ENCODE measurements at regions not wholly inside any gene's neighbourhood (a gene's known extent, or its start where the extent isn't known, plus 50 kb on each side); places are given as distances from the start of the nearest gene placed in this dataset.

DNA sequence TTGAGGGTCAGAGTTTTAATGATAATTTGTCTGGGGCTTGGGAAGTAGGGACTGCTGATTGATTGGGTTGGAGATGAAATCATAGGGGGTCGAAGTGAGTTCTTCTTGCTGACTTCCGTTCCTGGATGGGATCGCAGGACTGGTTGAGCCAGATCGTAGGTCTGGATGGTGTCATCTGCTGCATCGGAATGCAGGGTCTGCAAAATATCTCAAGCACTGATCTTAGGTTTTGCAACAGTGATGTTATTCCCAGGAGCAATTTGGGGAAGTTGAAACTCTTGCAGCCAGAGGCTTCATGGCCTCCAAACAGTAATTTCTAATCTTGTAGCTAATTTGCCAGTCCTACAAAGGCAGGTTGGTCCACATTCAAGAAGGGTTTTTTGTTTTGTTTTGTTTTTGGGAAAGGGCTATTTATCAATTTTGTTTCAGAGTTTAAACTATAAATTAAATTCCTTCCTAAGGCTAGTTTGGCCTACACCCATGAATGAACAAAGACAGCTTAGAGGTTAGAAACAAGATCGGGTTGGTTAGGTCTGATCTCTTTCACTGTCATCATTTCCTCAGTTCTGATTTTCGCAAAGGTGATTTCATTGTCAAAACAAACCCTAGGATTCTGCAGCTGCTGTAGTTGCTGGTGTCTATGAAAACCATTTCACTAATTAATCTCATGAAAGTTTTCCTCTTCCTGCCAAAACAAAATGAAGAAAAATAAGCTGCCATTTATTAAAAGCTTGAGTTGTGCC lies 388.0 kb downstream of the TMEM232 start:
- H3K4me3 ChIP-seq (ENCODE audit: low read length) = no peak overlapping the region
- no peaks in the 10 kb centered on the region for H3K27me3 ChIP-seq (ENCODE audit: insufficient read depth, low read length)
- no peaks in the 10 kb centered on the region for H3K4me1 ChIP-seq (ENCODE audit: insufficient read depth, low read length)
- no peak overlapping the region for H3K27ac ChIP-seq (ENCODE audit: low read length)
- H3K9ac ChIP-seq (ENCODE audit: low read depth, low read length) = no peak overlapping the region
- H3K36me3 ChIP-seq (ENCODE audit: insufficient read depth, low read depth, low read length) = no peaks in the 10 kb centered on the region
- H3K9me3 ChIP-seq (ENCODE audit: insufficient read depth, low read depth, low read length) = no peaks in the 10 kb centered on the region

GRCh38 chr5:110339399-110339798 lies 387.1 kb downstream of the TMEM232 start:
- Histone ChIP-seq H3K4me3 (ENCODE audit: low read length) (no peak overlapping the region), H3K9me3 (ENCODE audit: insufficient read depth, low read depth, low read length) (no peaks in the 10 kb centered on the region), H3K36me3 (ENCODE audit: insufficient read depth, low read depth, low read length) (no peaks in the 10 kb centered on the region), H3K9ac (ENCODE audit: low read depth, low read length) (no peak overlapping the region), H3K27ac (ENCODE audit: low read length) (no peak overlapping the region), H3K27me3 (ENCODE audit: insufficient read depth, low read length) (no peaks in the 10 kb centered on the region), H3K4me1 (ENCODE audit: insufficient read depth, low read length) (no peaks in the 10 kb centered on the region)

- no peak overlapping the region for H3K9ac ChIP-seq (ENCODE audit: low read depth, low read length)
- no peaks in the 10 kb centered on the region for H3K9me3 ChIP-seq (ENCODE audit: insufficient read depth, low read depth, low read length)
- no peaks in the 10 kb centered on the region for H3K4me1 ChIP-seq (ENCODE audit: insufficient read depth, low read length)
- H3K36me3 ChIP-seq (ENCODE audit: insufficient read depth, low read depth, low read length) = no peaks in the 10 kb centered on the region
- H3K4me3 ChIP-seq (ENCODE audit: low read length) = no peak overlapping the region
- H3K27me3 ChIP-seq (ENCODE audit: insufficient read depth, low read length) = no peaks in the 10 kb centered on the region
- H3K27ac ChIP-seq (ENCODE audit: low read length) = no peak overlapping the region
These were observed 384.6 kb downstream of the TMEM232 start for GRCh38 chr5:110341836-110342235.

GRCh38 chr5:110342683-110343082 lies 383.8 kb downstream of the TMEM232 start:
- Histone ChIP-seq H3K27ac (ENCODE audit: low read length) (no peak overlapping the region), H3K27me3 (ENCODE audit: insufficient read depth, low read length) (no peaks in the 10 kb centered on the region), H3K36me3 (ENCODE audit: insufficient read depth, low read depth, low read length) (no peaks in the 10 kb centered on the region), H3K4me3 (ENCODE audit: low read length) (no peak overlapping the region), H3K9ac (ENCODE audit: low read depth, low read length) (no peak overlapping the region), H3K4me1 (ENCODE audit: insufficient read depth, low read length) (no peaks in the 10 kb centered on the region), H3K9me3 (ENCODE audit: insufficient read depth, low read depth, low read length) (no peaks in the 10 kb centered on the region)

GRCh38 chr5:110343616-110344015 lies 382.9 kb downstream of the TMEM232 start:
- Histone ChIP-seq H3K9me3 (ENCODE audit: insufficient read depth, low read depth, low read length) (no peaks in the 10 kb centered on the region), H3K27ac (ENCODE audit: low read length) (no peak overlapping the region), H3K27me3 (ENCODE audit: insufficient read depth, low read length) (no peaks in the 10 kb centered on the region), H3K4me1 (ENCODE audit: insufficient read depth, low read length) (no peaks in the 10 kb centered on the region), H3K4me3 (ENCODE audit: low read length) (no peak overlapping the region), H3K36me3 (ENCODE audit: insufficient read depth, low read depth, low read length) (no peaks in the 10 kb centered on the region), H3K9ac (ENCODE audit: low read depth, low read length) (no peak overlapping the region)

DNA sequence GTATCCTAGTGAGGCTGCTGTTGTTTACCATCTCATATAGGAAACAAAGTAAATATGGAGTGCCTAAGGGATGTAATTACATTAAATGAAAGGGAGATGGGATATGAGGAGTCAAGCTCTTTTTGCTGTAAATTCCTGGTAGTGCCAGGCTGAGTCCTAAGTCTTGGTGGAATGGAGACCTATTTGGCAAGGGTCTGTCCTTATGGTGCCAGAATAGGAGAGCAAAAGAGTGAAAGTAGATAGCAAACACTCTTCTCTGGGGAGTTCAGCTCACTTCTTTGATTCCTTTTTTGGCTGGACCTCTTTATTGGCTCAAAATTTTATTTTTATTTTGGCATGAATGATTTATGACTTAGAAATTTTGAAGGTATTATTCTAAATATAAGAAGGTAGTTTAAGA lies 380.8 kb downstream of the TMEM232 start:
- H3K27ac ChIP-seq (ENCODE audit: low read length) = no peak overlapping the region
- H3K27me3 ChIP-seq (ENCODE audit: insufficient read depth, low read length) = no peaks in the 10 kb centered on the region

GRCh38 chr5:110346893-110347358 lies 379.5 kb downstream of the TMEM232 start:
- no peaks in the 10 kb centered on the region for H3K27me3 ChIP-seq (ENCODE audit: insufficient read depth, low read length)
- H3K27ac ChIP-seq (ENCODE audit: low read length) = no peak overlapping the region
- H3K9ac ChIP-seq (ENCODE audit: low read depth, low read length) = no peak overlapping the region
- H3K36me3 ChIP-seq (ENCODE audit: insufficient read depth, low read depth, low read length) = no peaks in the 10 kb centered on the region
- H3K9me3 ChIP-seq (ENCODE audit: insufficient read depth, low read depth, low read length) = no peaks in the 10 kb centered on the region
- no peak overlapping the region for H3K4me3 ChIP-seq (ENCODE audit: low read length)
- H3K4me1 ChIP-seq (ENCODE audit: insufficient read depth, low read length) = no peaks in the 10 kb centered on the region

More for the DNA sequence above, 380.8 kb downstream of the TMEM232 start:
- H3K9ac ChIP-seq (ENCODE audit: low read depth, low read length) = no peak overlapping the region
- H3K4me3 ChIP-seq (ENCODE audit: low read length) = no peak overlapping the region
- H3K9me3 ChIP-seq (ENCODE audit: insufficient read depth, low read depth, low read length) = no peaks in the 10 kb centered on the region
- H3K36me3 ChIP-seq (ENCODE audit: insufficient read depth, low read depth, low read length) = no peaks in the 10 kb centered on the region
- no peaks in the 10 kb centered on the region for H3K4me1 ChIP-seq (ENCODE audit: insufficient read depth, low read length)

DNA sequence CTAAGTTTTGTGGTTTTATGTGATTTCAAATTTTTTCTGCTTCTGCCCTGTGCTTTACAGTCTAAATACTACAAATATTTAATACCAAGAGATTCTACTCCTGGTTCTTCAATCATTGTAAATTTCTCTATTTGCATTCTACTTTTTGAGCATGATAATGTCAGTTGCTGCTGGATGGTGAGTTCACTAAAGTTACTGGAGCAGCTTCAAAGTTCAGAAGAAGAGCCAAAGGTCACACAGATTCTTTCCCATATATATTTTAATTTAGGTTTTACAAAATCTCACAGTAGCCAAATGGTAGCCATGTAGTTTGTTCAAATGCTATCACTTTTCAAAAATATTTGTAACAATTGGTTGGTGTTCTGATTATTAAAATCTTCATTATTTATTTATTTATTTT lies 378.7 kb downstream of the TMEM232 start:
- Histone ChIP-seq H3K4me1 (ENCODE audit: insufficient read depth, low read length) (no peaks in the 10 kb centered on the region), H3K4me3 (ENCODE audit: low read length) (no peak overlapping the region), H3K9ac (ENCODE audit: low read depth, low read length) (no peak overlapping the region), H3K27me3 (ENCODE audit: insufficient read depth, low read length) (no peaks in the 10 kb centered on the region), H3K9me3 (ENCODE audit: insufficient read depth, low read depth, low read length) (no peaks in the 10 kb centered on the region), H3K36me3 (ENCODE audit: insufficient read depth, low read depth, low read length) (no peaks in the 10 kb centered on the region), H3K27ac (ENCODE audit: low read length) (no peak overlapping the region)

DNA sequence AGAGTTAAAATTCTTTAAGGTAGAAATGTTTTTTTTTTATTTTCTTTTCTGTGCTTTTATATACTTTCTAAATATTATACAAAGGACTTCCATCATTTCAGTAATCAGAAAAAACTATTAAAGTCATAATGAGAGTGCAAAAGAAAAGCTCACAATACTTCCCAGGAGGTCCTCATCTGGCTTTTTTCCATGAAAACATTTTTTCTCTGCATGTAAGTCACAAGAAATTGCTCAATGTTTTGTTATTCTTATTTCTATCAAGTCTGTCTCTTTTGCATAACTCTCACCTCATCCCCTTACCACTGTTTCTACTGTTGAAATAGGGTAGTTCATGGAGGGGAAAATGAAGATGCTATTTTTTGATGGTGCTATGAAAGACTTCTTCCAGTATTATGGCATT lies 375.0 kb downstream of the TMEM232 start:
- Histone ChIP-seq H3K27me3 (ENCODE audit: insufficient read depth, low read length) (no peaks in the 10 kb centered on the region), H3K36me3 (ENCODE audit: insufficient read depth, low read depth, low read length) (no peaks in the 10 kb centered on the region), H3K9ac (ENCODE audit: low read depth, low read length) (no peak overlapping the region), H3K9me3 (ENCODE audit: insufficient read depth, low read depth, low read length) (no peaks in the 10 kb centered on the region), H3K27ac (ENCODE audit: low read length) (no peak overlapping the region), H3K4me1 (ENCODE audit: insufficient read depth, low read length) (no peaks in the 10 kb centered on the region), H3K4me3 (ENCODE audit: low read length) (no peak overlapping the region)

DNA sequence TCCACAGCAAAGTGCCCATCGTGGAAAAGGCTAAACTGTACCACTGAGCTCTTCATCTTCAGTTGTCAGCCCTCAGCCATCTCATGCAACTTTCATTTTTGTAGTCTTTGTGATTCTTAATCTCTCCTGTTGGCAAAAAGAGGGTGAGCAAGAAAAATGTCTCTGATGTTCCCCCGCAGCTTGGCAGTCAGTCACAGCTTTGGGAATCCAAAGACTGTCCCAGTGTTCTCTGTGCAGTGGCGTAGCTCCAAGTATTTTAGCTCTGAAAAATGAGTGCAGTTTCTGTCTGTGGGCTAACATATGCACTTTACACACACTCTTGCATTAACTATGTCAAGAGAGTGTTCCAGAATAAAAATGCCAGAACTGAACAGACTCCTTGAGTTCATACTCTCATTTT lies 372.2 kb downstream of the TMEM232 start:
- H3K27ac ChIP-seq (ENCODE audit: low read length) = no peak overlapping the region

GRCh38 chr5:110354915-110355644 lies 371.4 kb downstream of the TMEM232 start:
- Histone ChIP-seq H3K4me3 (ENCODE audit: low read length) (no peak overlapping the region), H3K4me1 (ENCODE audit: insufficient read depth, low read length) (no peaks in the 10 kb centered on the region), H3K27ac (ENCODE audit: low read length) (no peak overlapping the region), H3K9ac (ENCODE audit: low read depth, low read length) (no peak overlapping the region), H3K36me3 (ENCODE audit: insufficient read depth, low read depth, low read length) (no peaks in the 10 kb centered on the region), H3K27me3 (ENCODE audit: insufficient read depth, low read length) (no peaks in the 10 kb centered on the region), H3K9me3 (ENCODE audit: insufficient read depth, low read depth, low read length) (no peaks in the 10 kb centered on the region)

More for the DNA sequence above, 372.2 kb downstream of the TMEM232 start:
- Histone ChIP-seq H3K27me3 (ENCODE audit: insufficient read depth, low read length) (no peaks in the 10 kb centered on the region), H3K4me1 (ENCODE audit: insufficient read depth, low read length) (no peaks in the 10 kb centered on the region), H3K9me3 (ENCODE audit: insufficient read depth, low read depth, low read length) (no peaks in the 10 kb centered on the region), H3K9ac (ENCODE audit: low read depth, low read length) (no peak overlapping the region), H3K36me3 (ENCODE audit: insufficient read depth, low read depth, low read length) (no peaks in the 10 kb centered on the region), H3K4me3 (ENCODE audit: low read length) (no peak overlapping the region)

GRCh38 chr5:110356677-110357076 lies 369.8 kb downstream of the TMEM232 start:
- H3K27me3 ChIP-seq (ENCODE audit: insufficient read depth, low read length) = no peaks in the 10 kb centered on the region
- peaks cover 5% of the 10 kb centered on the region; the same call in 1 of the 2 replicates for H3K4me1 ChIP-seq (ENCODE audit: insufficient read depth, low read length)
- H3K9ac ChIP-seq (ENCODE audit: low read depth, low read length) = no peak overlapping the region
- H3K4me3 ChIP-seq (ENCODE audit: low read length) = no peak overlapping the region
- H3K36me3 ChIP-seq (ENCODE audit: insufficient read depth, low read depth, low read length) = no peaks in the 10 kb centered on the region
- no peaks in the 10 kb centered on the region for H3K9me3 ChIP-seq (ENCODE audit: insufficient read depth, low read depth, low read length)
- H3K27ac ChIP-seq (ENCODE audit: low read length) = no peak overlapping the region

Measured in iPS-20b (cell line).